HepG2 (cell line): ENCODE measurements at regions not wholly inside any gene's neighbourhood (a gene's known extent, or its start where the extent isn't known, plus 50 kb on each side); places are given as distances from the start of the nearest gene placed in this dataset.

Experiments used
- ATAC-seq: fragments of 200-7000 bp; cut with Tn5 transposase; 3 replicates; pipeline ENCODE4 v1.9.1; 2020; ENCODE audit warnings: mild to moderate bottlenecking, moderate library complexity
- BruUV-seq: library from RNA; stranded (reverse); fragments of 400-500 nt; replicated peaks from 2 replicates; lab custom pipeline; 2021; lab: Mats Ljungman, UMichigan
- CTCF ChIA-PET: fragments of 300-600 bp; formaldehyde crosslinking; extraction: SDS; loops from one replicate; lab custom pipeline; 2021; ENCODE audit warnings: low total read pairs, inconsistent platforms, low intra/inter-chr PET ratio; lab: Yijun Ruan, JAX
- POLR2A ChIA-PET: fragments of 350-600 bp; sonication (Branson Sonifier 250); formaldehyde crosslinking; loops from one replicate; lab custom pipeline; 2020; ENCODE audit warnings: antibody characterized with exemption, inconsistent platforms; lab: Yijun Ruan, JAX
- DNase-seq: peaks from one replicate; pipeline ENCODE4 v3.0.0-alpha.2; 2015; ENCODE audit warnings: low spot score
- FAIRE-seq: peaks from 3 replicates; lab custom pipeline; 2011; peaks lifted over from hg19 to GRCh38; lab: Jason Lieb, UNC
- H2AFZ ChIP-seq: one replicate; pipeline ENCODE4 v1.6.1; 2011; ENCODE audit warnings: low read length, inconsistent platforms
- H3K27ac ChIP-seq: fragments of 300-600 bp; 3 replicates; pipeline ENCODE4 v1.8.0; 2011; ENCODE audit warnings: mixed run types, mild to moderate bottlenecking, mixed read lengths, low read length, inconsistent platforms; ENCODE audit not compliant: insufficient read depth; ENCODE audit errors: extremely low read length
- H3K27me3 ChIP-seq, 2 experiments: fragments of 200-600 bp in 1 of 2; 2 replicates in 1 of 2; 3 replicates in 1 of 2; pipeline versions ENCODE4 v1.6.0 to v1.8.0; 2011; ENCODE audit warnings: low read length in 2 of 2, mild to moderate bottlenecking in 2 of 2, moderate library complexity in 2 of 2, inconsistent platforms in 1 of 2; ENCODE audit not compliant: insufficient read depth in 2 of 2, control insufficient read depth in 1 of 2
- H3K36me3 ChIP-seq, 2 experiments: fragments of 200-600 bp in 1 of 2; replicated peaks in 1 of 2; 2 replicates in 1 of 2; 3 replicates in 1 of 2; pipeline versions ENCODE4 v1.5.1 to v1.8.0; 2011; ENCODE audit warnings: low read length in 2 of 2, inconsistent platforms in 1 of 2; ENCODE audit not compliant: insufficient read depth in 2 of 2, control insufficient read depth in 1 of 2
- H3K4me1 ChIP-seq: 2 replicates; pipeline ENCODE4 v1.5.1; 2012; ENCODE audit warnings: low read length, inconsistent platforms; ENCODE audit not compliant: insufficient read depth
- H3K4me2 ChIP-seq: 2 replicates; pipeline ENCODE4 v1.6.0; 2011; ENCODE audit warnings: low read depth, low read length, inconsistent platforms
- H3K4me3 ChIP-seq, 3 experiments: fragments of 200-600 bp in 1 of 3; sonication (generic), shearing (Covaris generic) in 1 of 3; replicated peaks in 1 of 3; 2 replicates each; pipeline ENCODE4 v1.5.1; 2011 to 2016; ENCODE audit warnings: low read length in 3 of 3, inconsistent platforms in 2 of 3, low read depth in 2 of 3, mild to moderate bottlenecking in 2 of 3, control low read depth in 1 of 3, mixed read lengths in 1 of 3; ENCODE audit not compliant: insufficient read depth in 1 of 3
- H3K79me2 ChIP-seq: one replicate; pipeline ENCODE4 v1.6.1; 2011; ENCODE audit warnings: low read length, inconsistent platforms; ENCODE audit not compliant: insufficient read depth
- H3K9ac ChIP-seq: 2 replicates; pipeline ENCODE4 v1.6.0; 2011; ENCODE audit warnings: mild to moderate bottlenecking, low read depth, low read length, inconsistent platforms; ENCODE audit not compliant: insufficient read depth
- H3K9me3 ChIP-seq: 2 replicates; pipeline ENCODE4 v1.5.1; 2012; ENCODE audit warnings: mild to moderate bottlenecking, low read length
- H4K20me1 ChIP-seq: 2 replicates; pipeline ENCODE4 v1.6.0; 2011; ENCODE audit warnings: inconsistent platforms, mild to moderate bottlenecking, low read length, moderate library complexity; ENCODE audit not compliant: insufficient read depth
- CENPBD1 ChIP-seq: sonication (generic); formaldehyde crosslinking; IDR thresholded peaks from 2 replicates; pipeline ENCODE4 v1.8.0; 2022; ENCODE audit warnings: missing genetic modification reagents, low read depth, mild to moderate bottlenecking, borderline replicate concordance
- JUN ChIP-seq: sonication (generic); formaldehyde crosslinking; IDR thresholded peaks from 2 replicates; pipeline ENCODE4 v1.4.0; 2020; ENCODE audit warnings: mild to moderate bottlenecking, missing genetic modification reagents
- ZFP37 ChIP-seq: sonication (generic); formaldehyde crosslinking; IDR thresholded peaks from 2 replicates; pipeline ENCODE4 v1.4.0; 2020; ENCODE audit warnings: missing genetic modification reagents, borderline replicate concordance
- ZMAT3 ChIP-seq: sonication (generic); formaldehyde crosslinking; conservative IDR thresholded peaks from 2 replicates; pipeline ENCODE4 v1.7.0; 2021; ENCODE audit warnings: missing genetic modification reagents
- ZNF160 ChIP-seq: sonication (generic); formaldehyde crosslinking; IDR thresholded peaks from 2 replicates; pipeline ENCODE4 v1.8.0; 2022; ENCODE audit warnings: mild to moderate bottlenecking, inconsistent platforms, missing genetic modification reagents
- ZNF431 ChIP-seq: sonication (generic); formaldehyde crosslinking; IDR thresholded peaks from 2 replicates; pipeline ENCODE4 v1.9.0; 2022; ENCODE audit warnings: missing genetic modification reagents, low read depth, mild to moderate bottlenecking, borderline replicate concordance
- in situ Hi-C: cut with HindIII; loops from 2 replicates; pipeline ENCODE4 v1.10.0; 2017; ENCODE audit warnings: low pct_unique_long_range_greater_than_20kb; ENCODE audit not compliant: extremely low pct_ligation_motif_present
- intact Hi-C: fragments of 100-400 bp; cut with micrococcal nuclease; formaldehyde crosslinking; loops from one replicate; pipeline ENCODE4 v1.10.0; 2022; ENCODE audit not compliant: unreplicated experiment
- TF ChIP-seq, protein P1 (sequence below), 2 experiments: sonication (generic) in 1 of 2; formaldehyde crosslinking in 1 of 2; IDR thresholded peaks; 2 replicates each; pipeline versions ENCODE4 v1.6.1 to v1.9.0; 2014 to 2022; ENCODE audit warnings: antibody characterized with exemption in 1 of 2, borderline replicate concordance in 1 of 2, inconsistent platforms in 1 of 2, low read depth in 1 of 2, missing genetic modification reagents in 1 of 2
- TF ChIP-seq, protein P2 (sequence below): sonication (generic); formaldehyde crosslinking; IDR thresholded peaks from 2 replicates; pipeline ENCODE4 v1.5.1; 2020; ENCODE audit warnings: mild to moderate bottlenecking, missing genetic modification reagents, borderline replicate concordance
- TF ChIP-seq, protein P3 (sequence below): sonication (generic); formaldehyde crosslinking; IDR thresholded peaks from 2 replicates; pipeline ENCODE4 v1.4.0; 2020; ENCODE audit warnings: missing genetic modification reagents

- Histone ChIP-seq H3K27me3 (no peaks in the 10 kb centered on the region; a peak in 1 of 5 replicates), H3K9ac (no peak overlapping the region), H4K20me1 (no peaks in the 10 kb centered on the region), H3K4me1 (no peaks in the 10 kb centered on the region), H3K4me3 (no peak overlapping the region), H2AFZ (no peak overlapping the region), H3K36me3 (no peaks in the 10 kb centered on the region), H3K79me2 (no peaks in the 10 kb centered on the region), H3K27ac (no peak overlapping the region), H3K4me2 (no peak overlapping the region), H3K9me3 (no peaks in the 10 kb centered on the region)
- ATAC-seq (no peak), FAIRE-seq (no peak), DNase-seq (no peak)
- POLR2A ChIA-PET = no interaction called here
- CTCF ChIA-PET = interaction anchor here (1.4 kb wide), 1 partner anchor 892 kb away, joined by 3 read pairs; no protein-coding TSS in a partner anchor
- intact Hi-C loops = no loop called here
- no TSS peak for BruUV-seq
- in situ Hi-C loops = no loop called here
- TF ChIP-seq ZMAT3 (no peak), ZNF431 (CRISPR knock-in tag) (no peak), ZNF160 (CRISPR knock-in tag) (no peak), ZFP37 (no peak), JUN (no peak), CENPBD1 (CRISPR knock-in tag) (no peak)
- TF ChIP-seq, protein P1, sequence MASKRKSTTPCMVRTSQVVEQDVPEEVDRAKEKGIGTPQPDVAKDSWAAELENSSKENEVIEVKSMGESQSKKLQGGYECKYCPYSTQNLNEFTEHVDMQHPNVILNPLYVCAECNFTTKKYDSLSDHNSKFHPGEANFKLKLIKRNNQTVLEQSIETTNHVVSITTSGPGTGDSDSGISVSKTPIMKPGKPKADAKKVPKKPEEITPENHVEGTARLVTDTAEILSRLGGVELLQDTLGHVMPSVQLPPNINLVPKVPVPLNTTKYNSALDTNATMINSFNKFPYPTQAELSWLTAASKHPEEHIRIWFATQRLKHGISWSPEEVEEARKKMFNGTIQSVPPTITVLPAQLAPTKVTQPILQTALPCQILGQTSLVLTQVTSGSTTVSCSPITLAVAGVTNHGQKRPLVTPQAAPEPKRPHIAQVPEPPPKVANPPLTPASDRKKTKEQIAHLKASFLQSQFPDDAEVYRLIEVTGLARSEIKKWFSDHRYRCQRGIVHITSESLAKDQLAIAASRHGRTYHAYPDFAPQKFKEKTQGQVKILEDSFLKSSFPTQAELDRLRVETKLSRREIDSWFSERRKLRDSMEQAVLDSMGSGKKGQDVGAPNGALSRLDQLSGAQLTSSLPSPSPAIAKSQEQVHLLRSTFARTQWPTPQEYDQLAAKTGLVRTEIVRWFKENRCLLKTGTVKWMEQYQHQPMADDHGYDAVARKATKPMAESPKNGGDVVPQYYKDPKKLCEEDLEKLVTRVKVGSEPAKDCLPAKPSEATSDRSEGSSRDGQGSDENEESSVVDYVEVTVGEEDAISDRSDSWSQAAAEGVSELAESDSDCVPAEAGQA (IDR thresholded peaks at IDR 0.05; ENCODE audit: low read depth) = no peak
- TF ChIP-seq, protein P1 (CRISPR knock-in tag; IDR thresholded peaks at IDR 0.05; ENCODE audit: borderline replicate concordance) = no peak
- TF ChIP-seq, protein P2, sequence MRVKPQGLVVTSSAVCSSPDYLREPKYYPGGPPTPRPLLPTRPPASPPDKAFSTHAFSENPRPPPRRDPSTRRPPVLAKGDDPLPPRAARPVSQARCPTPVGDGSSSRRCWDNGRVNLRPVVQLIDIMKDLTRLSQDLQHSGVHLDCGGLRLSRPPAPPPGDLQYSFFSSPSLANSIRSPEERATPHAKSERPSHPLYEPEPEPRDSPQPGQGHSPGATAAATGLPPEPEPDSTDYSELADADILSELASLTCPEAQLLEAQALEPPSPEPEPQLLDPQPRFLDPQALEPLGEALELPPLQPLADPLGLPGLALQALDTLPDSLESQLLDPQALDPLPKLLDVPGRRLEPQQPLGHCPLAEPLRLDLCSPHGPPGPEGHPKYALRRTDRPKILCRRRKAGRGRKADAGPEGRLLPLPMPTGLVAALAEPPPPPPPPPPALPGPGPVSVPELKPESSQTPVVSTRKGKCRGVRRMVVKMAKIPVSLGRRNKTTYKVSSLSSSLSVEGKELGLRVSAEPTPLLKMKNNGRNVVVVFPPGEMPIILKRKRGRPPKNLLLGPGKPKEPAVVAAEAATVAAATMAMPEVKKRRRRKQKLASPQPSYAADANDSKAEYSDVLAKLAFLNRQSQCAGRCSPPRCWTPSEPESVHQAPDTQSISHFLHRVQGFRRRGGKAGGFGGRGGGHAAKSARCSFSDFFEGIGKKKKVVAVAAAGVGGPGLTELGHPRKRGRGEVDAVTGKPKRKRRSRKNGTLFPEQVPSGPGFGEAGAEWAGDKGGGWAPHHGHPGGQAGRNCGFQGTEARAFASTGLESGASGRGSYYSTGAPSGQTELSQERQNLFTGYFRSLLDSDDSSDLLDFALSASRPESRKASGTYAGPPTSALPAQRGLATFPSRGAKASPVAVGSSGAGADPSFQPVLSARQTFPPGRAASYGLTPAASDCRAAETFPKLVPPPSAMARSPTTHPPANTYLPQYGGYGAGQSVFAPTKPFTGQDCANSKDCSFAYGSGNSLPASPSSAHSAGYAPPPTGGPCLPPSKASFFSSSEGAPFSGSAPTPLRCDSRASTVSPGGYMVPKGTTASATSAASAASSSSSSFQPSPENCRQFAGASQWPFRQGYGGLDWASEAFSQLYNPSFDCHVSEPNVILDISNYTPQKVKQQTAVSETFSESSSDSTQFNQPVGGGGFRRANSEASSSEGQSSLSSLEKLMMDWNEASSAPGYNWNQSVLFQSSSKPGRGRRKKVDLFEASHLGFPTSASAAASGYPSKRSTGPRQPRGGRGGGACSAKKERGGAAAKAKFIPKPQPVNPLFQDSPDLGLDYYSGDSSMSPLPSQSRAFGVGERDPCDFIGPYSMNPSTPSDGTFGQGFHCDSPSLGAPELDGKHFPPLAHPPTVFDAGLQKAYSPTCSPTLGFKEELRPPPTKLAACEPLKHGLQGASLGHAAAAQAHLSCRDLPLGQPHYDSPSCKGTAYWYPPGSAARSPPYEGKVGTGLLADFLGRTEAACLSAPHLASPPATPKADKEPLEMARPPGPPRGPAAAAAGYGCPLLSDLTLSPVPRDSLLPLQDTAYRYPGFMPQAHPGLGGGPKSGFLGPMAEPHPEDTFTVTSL = no peak
- TF ChIP-seq, protein P3, sequence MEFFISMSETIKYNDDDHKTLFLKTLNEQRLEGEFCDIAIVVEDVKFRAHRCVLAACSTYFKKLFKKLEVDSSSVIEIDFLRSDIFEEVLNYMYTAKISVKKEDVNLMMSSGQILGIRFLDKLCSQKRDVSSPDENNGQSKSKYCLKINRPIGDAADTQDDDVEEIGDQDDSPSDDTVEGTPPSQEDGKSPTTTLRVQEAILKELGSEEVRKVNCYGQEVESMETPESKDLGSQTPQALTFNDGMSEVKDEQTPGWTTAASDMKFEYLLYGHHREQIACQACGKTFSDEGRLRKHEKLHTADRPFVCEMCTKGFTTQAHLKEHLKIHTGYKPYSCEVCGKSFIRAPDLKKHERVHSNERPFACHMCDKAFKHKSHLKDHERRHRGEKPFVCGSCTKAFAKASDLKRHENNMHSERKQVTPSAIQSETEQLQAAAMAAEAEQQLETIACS = no peak
These were observed 79.2 kb downstream of the C7orf25 start for GRCh38 chr7:42832667-42833066.
